Heart left ventricle (tissue), 13 donors: ENCODE measurements at regions not wholly inside any gene's neighbourhood (a gene's known extent, or its start where the extent isn't known, plus 50 kb on each side); places are given as distances from the start of the nearest gene placed in this dataset.

Source experiments
- CTCF ChIP-seq, 12 donors: fragments of 200-600 bp; sonication (generic) in 4 of 12; IDR thresholded peaks; one replicate each; pipeline versions ENCODE4 v1.5.0 to v1.8.0; 2018 to 2022; ENCODE audit warnings: antibody characterized with exemption in 12 of 12, mild to moderate bottlenecking in 5 of 12
- POLR2A ChIP-seq, 2 donors: fragments of 450-650 bp; IDR thresholded peaks; one replicate each; pipeline ENCODE4 v1.6.1; 2017; ENCODE audit warnings: antibody characterized with exemption in 2 of 2, mild to moderate bottlenecking in 2 of 2, moderate library complexity in 2 of 2
- donor health status: ischemic (EF 13 %, LVEDD 7.1; RV severe dilation, severe dysfunction).
- donor health status: DM: no; HTN: yes; CAD: no.
- donor health status: DM: no; HTN: no; CAD: no.
- donor health status: ischemic (EF 25% LVEDD 6.9; RV normal size, moderate dysfunction).
- donor health status: ischemic (EF 25% LVEDD 5.7; RV mildly dilated, moderate dysfunction).
- donor health status: ischemic (EF 35%, LVEDD 5.7; RV mildly dilated, moderate dysfunction).
- donor health status: nonischemic (EF 11% LVEDD 7.7; RV severe dilation, severe dysfunction).
- donor health status: DM: yes; HTN: yes; CAD: no.
- donor health status: PGD.
- donor health status: ischemic (EF 29% LVEDD 5.4; RV normal size, mild dysfunction).
- donor health status: nonischemic (EF 23%, LVEDD 6.1; RV moderate dilation, normal function).

GRCh38 chr5:18920966-18921365, 1067.0 kb downstream of the CDH18 start:
- TF ChIP-seq CTCF (IDR thresholded peaks at IDR 0.05) (no peak), POLR2A (IDR thresholded peaks at IDR 0.05) (no peak)
